PC-9 (cell line): ENCODE measurements at regions not wholly inside any gene's neighbourhood (a gene's known extent, or its start where the extent isn't known, plus 50 kb on each side); places are given as distances from the start of the nearest gene placed in this dataset.

Experiments
- BruUV-seq: library from RNA; stranded (reverse); fragments of 400-500 nt; replicated peaks from 2 replicates; lab custom pipeline; 2021; lab: Mats Ljungman, UMichigan
- CTCF ChIA-PET: fragments of 300-600 bp; sonication (Branson Sonifier 250); formaldehyde crosslinking; loops from one replicate; lab custom pipeline; 2022; ENCODE audit warnings: antibody characterized with exemption; lab: Charles Lee
- POLR2A ChIA-PET: fragments of 300-600 bp; sonication (Branson Sonifier 250); formaldehyde crosslinking; loops from one replicate; lab custom pipeline; 2022; ENCODE audit warnings: antibody characterized with exemption; ENCODE audit not compliant: unreplicated experiment; lab: Charles Lee
- DNase-seq, 2 experiments: peaks; one replicate each; pipeline versions ENCODE4 v3.0.0 to v3.0.0-alpha.2; 2015 to 2022; ENCODE audit warnings: mixed read lengths in 1 of 2
- H2AFZ ChIP-seq: fragments of 200-600 bp; sonication (generic); 2 replicates; pipeline ENCODE4 v1.8.1; 2017; ENCODE audit warnings: antibody characterized with exemption
- H3F3A ChIP-seq: fragments of 200-600 bp; sonication (generic); 2 replicates; pipeline ENCODE4 v1.8.1; 2017; ENCODE audit warnings: antibody characterized with exemption, mild to moderate bottlenecking, low read depth; ENCODE audit not compliant: insufficient read depth
- H3K27ac ChIP-seq: fragments of 200-600 bp; sonication (generic); 2 replicates; pipeline ENCODE4 v1.6.1; 2016; ENCODE audit warnings: mixed run types
- H3K27me3 ChIP-seq: fragments of 200-600 bp; sonication (generic); 2 replicates; pipeline ENCODE4 v1.6.1; 2016; ENCODE audit warnings: low read depth, mixed run types; ENCODE audit not compliant: insufficient read depth
- H3K36me3 ChIP-seq: fragments of 200-600 bp; sonication (generic); 2 replicates; pipeline ENCODE4 v1.6.1; 2016; ENCODE audit warnings: low read depth, mixed run types
- H3K4me1 ChIP-seq: fragments of 200-600 bp; sonication (generic); replicated peaks from 2 replicates; pipeline ENCODE4 v1.6.1; 2016; ENCODE audit warnings: mixed run types; ENCODE audit not compliant: insufficient read depth
- H3K4me2 ChIP-seq: fragments of 200-600 bp; sonication (generic); 2 replicates; pipeline ENCODE4 v1.6.1; 2017; ENCODE audit warnings: mixed run types
- H3K4me3 ChIP-seq: fragments of 200-600 bp; sonication (generic); 2 replicates; pipeline ENCODE4 v1.6.1; 2016; ENCODE audit warnings: mixed run types
- H3K79me2 ChIP-seq: fragments of 200-600 bp; sonication (generic); 2 replicates; pipeline ENCODE4 v1.6.1; 2017; ENCODE audit warnings: low read depth, mixed run types
- H3K9me2 ChIP-seq: fragments of 200-600 bp; sonication (generic); 2 replicates; pipeline ENCODE4 v1.8.1; 2017; ENCODE audit warnings: mild to moderate bottlenecking; ENCODE audit not compliant: insufficient read depth
- H3K9me3 ChIP-seq: fragments of 200-600 bp; sonication (generic); 2 replicates; pipeline ENCODE4 v1.8.1; 2016; ENCODE audit warnings: low read depth; ENCODE audit not compliant: insufficient read depth
- H4K20me1 ChIP-seq: fragments of 200-600 bp; sonication (generic); 2 replicates; pipeline ENCODE4 v1.8.1; 2017; ENCODE audit not compliant: insufficient read depth
- EZH2 ChIP-seq: fragments of 200-600 bp; sonication (generic); IDR thresholded peaks from 2 replicates; pipeline ENCODE4 v1.8.0; 2017; ENCODE audit warnings: antibody characterized with exemption, low read depth
- intact Hi-C: fragments of 100-400 bp; cut with micrococcal nuclease; formaldehyde crosslinking; loops from one replicate; pipeline ENCODE4 v1.10.0; 2022; ENCODE audit not compliant: unreplicated experiment
- TF ChIP-seq, protein P1 (sequence below): fragments of 200-600 bp; sonication (generic); conservative IDR thresholded peaks from 2 replicates; pipeline ENCODE4 v1.6.1; 2017; ENCODE audit warnings: mixed run types, antibody characterized with exemption, mild to moderate bottlenecking, moderate library complexity

DNA sequence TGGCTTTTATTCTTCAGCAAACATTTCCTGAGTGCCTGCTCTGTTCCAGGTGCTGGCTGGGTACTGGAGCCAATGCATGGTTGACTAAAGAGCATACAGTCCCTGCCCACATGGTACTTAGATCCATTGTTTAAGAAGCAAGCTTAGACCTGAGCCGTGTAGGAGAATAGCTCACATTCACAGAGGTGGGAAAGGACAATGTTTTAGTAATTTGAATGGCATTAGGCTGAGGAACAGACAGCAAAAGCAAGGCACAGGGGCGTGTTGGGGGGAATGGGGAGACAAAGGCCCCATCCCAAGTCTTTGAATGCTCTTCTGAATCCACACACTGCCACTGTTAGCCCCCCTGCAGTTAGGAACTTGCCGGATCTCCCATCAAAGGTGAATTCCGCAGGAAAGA is 388.2 kb upstream of the RGMA start:
- no TSS peak for BruUV-seq
- no peak for DNase-seq
- Histone ChIP-seq H3K4me3 (no peak overlapping the region), H4K20me1 (no peaks in the 10 kb centered on the region), H3K4me2 (no peak overlapping the region), H3K36me3 (no peaks in the 10 kb centered on the region), H3K79me2 (no peaks in the 10 kb centered on the region), H3K4me1 (no peaks in the 10 kb centered on the region), H3K9me3 (no peaks in the 10 kb centered on the region), H3K9me2 (no peaks in the 10 kb centered on the region), H2AFZ (no peak overlapping the region), H3K27me3 (peaks cover 21% of the 10 kb centered on the region), H3K27ac (no peak overlapping the region), H3F3A (no peaks in the 10 kb centered on the region)
- no peak for TF ChIP-seq EZH2
- TF ChIP-seq, protein P1, sequence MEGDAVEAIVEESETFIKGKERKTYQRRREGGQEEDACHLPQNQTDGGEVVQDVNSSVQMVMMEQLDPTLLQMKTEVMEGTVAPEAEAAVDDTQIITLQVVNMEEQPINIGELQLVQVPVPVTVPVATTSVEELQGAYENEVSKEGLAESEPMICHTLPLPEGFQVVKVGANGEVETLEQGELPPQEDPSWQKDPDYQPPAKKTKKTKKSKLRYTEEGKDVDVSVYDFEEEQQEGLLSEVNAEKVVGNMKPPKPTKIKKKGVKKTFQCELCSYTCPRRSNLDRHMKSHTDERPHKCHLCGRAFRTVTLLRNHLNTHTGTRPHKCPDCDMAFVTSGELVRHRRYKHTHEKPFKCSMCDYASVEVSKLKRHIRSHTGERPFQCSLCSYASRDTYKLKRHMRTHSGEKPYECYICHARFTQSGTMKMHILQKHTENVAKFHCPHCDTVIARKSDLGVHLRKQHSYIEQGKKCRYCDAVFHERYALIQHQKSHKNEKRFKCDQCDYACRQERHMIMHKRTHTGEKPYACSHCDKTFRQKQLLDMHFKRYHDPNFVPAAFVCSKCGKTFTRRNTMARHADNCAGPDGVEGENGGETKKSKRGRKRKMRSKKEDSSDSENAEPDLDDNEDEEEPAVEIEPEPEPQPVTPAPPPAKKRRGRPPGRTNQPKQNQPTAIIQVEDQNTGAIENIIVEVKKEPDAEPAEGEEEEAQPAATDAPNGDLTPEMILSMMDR = no peak
- ChIA-PET POLR2A (no interaction called here), CTCF (no interaction called here)
- intact Hi-C loops = no loop called here

DNA sequence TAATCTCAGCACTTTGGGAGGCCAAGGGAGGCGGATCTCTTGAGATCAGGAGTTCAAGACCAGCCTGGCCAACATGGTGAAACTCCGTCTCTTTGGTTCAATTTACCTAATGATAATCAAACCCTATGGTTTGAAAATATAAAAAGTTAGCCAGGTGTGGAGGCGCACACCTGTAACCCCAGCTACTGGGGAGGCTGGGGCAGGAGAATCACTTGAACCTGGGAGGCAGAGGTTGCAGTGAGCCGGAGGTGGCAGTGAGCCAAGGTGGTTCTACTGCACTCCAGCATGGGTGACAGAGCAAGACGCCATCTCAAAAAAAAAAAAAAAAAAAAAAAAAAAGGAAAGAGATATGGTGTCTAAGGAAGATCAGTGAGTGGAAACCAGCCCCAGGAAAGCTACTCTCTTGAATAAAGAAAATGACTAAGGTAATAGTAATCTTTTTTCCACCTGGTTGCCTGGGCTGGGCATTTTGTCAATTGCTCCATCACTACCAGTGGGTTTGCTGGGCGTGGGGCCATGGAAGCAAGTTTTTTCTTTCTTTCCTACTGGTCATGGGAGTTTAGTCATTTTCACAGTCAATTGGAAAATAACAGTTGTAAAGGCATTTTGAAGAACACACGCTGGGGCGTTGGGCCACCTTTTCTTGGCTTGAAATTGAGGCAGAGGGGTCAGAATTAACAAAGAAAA is 387.6 kb upstream of the RGMA start:
- no peak overlapping the region for H2AFZ ChIP-seq
- POLR2A ChIA-PET = no interaction called here
- no peaks in the 10 kb centered on the region for H3K9me2 ChIP-seq
- TF ChIP-seq, protein P1 = no peak
- TF ChIP-seq EZH2 = no peak
- no TSS peak for BruUV-seq
- H3K36me3 ChIP-seq = no peaks in the 10 kb centered on the region
- peaks cover 21% of the 10 kb centered on the region for H3K27me3 ChIP-seq
- no peak for DNase-seq
- no peaks in the 10 kb centered on the region for H3F3A ChIP-seq
- H3K79me2 ChIP-seq = no peaks in the 10 kb centered on the region
- intact Hi-C loops = no loop called here
- H3K4me3 ChIP-seq = no peak overlapping the region
- no peak overlapping the region for H3K27ac ChIP-seq
- H3K9me3 ChIP-seq = no peaks in the 10 kb centered on the region
- no peak overlapping the region for H3K4me2 ChIP-seq
- no peaks in the 10 kb centered on the region for H4K20me1 ChIP-seq
- CTCF ChIA-PET = no interaction called here
- H3K4me1 ChIP-seq = no peaks in the 10 kb centered on the region

DNA sequence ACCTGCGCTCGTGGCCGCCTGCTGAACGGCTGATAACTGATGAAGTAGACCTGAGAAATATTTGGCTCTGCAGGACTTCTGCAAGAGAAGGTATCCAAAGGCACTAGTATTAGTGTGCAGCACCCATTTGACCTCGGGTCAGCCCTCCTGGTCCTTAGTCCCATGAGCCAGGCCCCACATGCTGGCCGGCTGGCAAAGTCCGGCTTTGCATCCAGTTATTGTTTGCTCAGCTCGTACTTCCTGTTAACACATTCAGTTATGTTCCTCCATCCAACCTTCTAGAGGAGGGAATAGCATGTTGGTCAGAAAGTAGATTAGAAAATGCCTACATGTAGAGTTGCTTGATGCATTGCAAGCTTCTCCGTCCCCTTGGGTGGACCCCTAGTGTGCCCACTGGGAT is 385.7 kb upstream of the RGMA start:
- H3K36me3 ChIP-seq = no peaks in the 10 kb centered on the region
- no TSS peak for BruUV-seq
- DNase-seq = no peak
- H3K27me3 ChIP-seq = peaks cover 29% of the 10 kb centered on the region
- intact Hi-C loops = no loop called here
- H3F3A ChIP-seq = no peaks in the 10 kb centered on the region
- H4K20me1 ChIP-seq = no peaks in the 10 kb centered on the region
- H3K4me1 ChIP-seq = no peaks in the 10 kb centered on the region
- ChIA-PET POLR2A (no interaction called here), CTCF (no interaction called here)
- H3K4me3 ChIP-seq = no peak overlapping the region
- TF ChIP-seq, protein P1 = no peak
- TF ChIP-seq EZH2 = no peak
- H2AFZ ChIP-seq = no peak overlapping the region
- H3K9me2 ChIP-seq = no peaks in the 10 kb centered on the region
- no peak overlapping the region for H3K27ac ChIP-seq
- no peaks in the 10 kb centered on the region for H3K79me2 ChIP-seq
- H3K9me3 ChIP-seq = no peaks in the 10 kb centered on the region
- H3K4me2 ChIP-seq = no peak overlapping the region
